Psoas muscle (tissue), 7 donors: ENCODE measurements at regions not wholly inside any gene's neighbourhood (a gene's known extent, or its start where the extent isn't known, plus 50 kb on each side); places are given as distances from the start of the nearest gene placed in this dataset.

Experiments used
- ATAC-seq, 4 donors: fragments of 200-7000 bp; cut with Tn5 transposase; one replicate each; pipeline ENCODE4 v1.9.1; 2020; ENCODE audit warnings: moderate library complexity in 3 of 4, mild to moderate bottlenecking in 2 of 4
- DNase-seq, 2 donors: peaks; one replicate each; pipeline ENCODE4 v3.0.0-alpha.2; 2020
- H3K27ac ChIP-seq: fragments of 200-600 bp; one replicate; pipeline ENCODE4 v1.8.0; 2022
- H3K27me3 ChIP-seq, 3 donors: fragments of 200-600 bp in 1 of 3; one replicate each; pipeline versions ENCODE4 v1.6.1 to v1.8.0; 2013 to 2022; ENCODE audit warnings: low read length in 2 of 3, mild to moderate bottlenecking in 2 of 3, moderate library complexity in 1 of 3; ENCODE audit not compliant: insufficient read depth in 3 of 3
- H3K36me3 ChIP-seq, 2 donors: fragments of 200-600 bp in 1 of 2; one replicate each; pipeline versions ENCODE4 v1.6.1 to v1.8.0; 2013 to 2022; ENCODE audit warnings: low read depth in 1 of 2, mild to moderate bottlenecking in 1 of 2, moderate library complexity in 1 of 2; ENCODE audit not compliant: insufficient read depth in 1 of 2
- H3K4me1 ChIP-seq: fragments of 200-600 bp; one replicate; pipeline ENCODE4 v1.8.0; 2022
- H3K4me3 ChIP-seq: fragments of 200-600 bp; one replicate; pipeline ENCODE4 v1.8.0; 2022; ENCODE audit warnings: mild to moderate bottlenecking
- H3K9me3 ChIP-seq: fragments of 200-600 bp; one replicate; pipeline ENCODE4 v1.8.0; 2022
- WGBS, 3 donors: extraction: QIAGEN DNeasy Blood & Tissue Kit; methylation state at CpG; one replicate each; pipeline versions ENCODE4 v1.1.6 to v1.1.7; 2013; 5-methylcytosine and 5-hydroxymethylcytosine counted together
- intact Hi-C, 2 donors: fragments of 100-400 bp; cut with DNase I; formaldehyde crosslinking; loops; one replicate each; pipeline versions ENCODE4 v1.11.0 to v1.14.2; 2022
- TF ChIP-seq, protein P1 (sequence below): fragments of 200-600 bp; IDR thresholded peaks from one replicate; pipeline ENCODE4 v1.8.0; 2022; ENCODE audit warnings: antibody characterized with exemption
- donor health status: healthy with polysubstance abuse.
- donor health status: DM: no; HTN: no; CAD: no; lungs with moderate emphysema.
- donor health status: Bipolar disorder and iron deficiency.
- donor health status: healthy.
- donor health status: DM: yes; HTN: yes; CAD: no.
- donor health status: DM: no; HTN: no; CAD: no.
- donor health status: DM: yes; HTN: yes; CAD: no.

DNA sequence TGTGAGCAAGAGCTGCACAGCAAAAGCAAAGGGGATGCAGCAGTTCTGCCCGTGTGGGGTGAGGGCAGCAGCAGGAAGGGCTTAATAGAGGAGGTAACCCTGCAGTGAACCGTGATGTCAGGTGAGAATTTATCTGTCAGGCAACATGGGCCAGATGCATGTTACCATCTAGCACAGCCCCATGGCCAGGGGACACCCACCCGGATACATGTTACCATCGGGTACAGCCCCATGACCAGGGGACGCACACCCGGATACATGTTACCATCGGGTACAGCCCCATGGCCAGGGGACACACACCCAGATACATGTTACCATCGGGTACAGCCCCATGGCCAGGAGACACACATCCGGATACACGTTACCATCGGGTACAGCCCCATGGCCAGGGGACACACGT, 99.4 kb downstream of the RBFOX3 start:
- intact Hi-C loops = no loop called here
- Histone ChIP-seq H3K9me3 (no peaks in the 10 kb centered on the region), H3K27ac (no peak overlapping the region), H3K27me3 (peaks cover 0 to 51% (median 18%) of the 10 kb centered on the region in 3 donors), H3K4me3 (no peak overlapping the region), H3K36me3 (no peaks in the 10 kb centered on the region), H3K4me1 (no peaks in the 10 kb centered on the region)
- TF ChIP-seq, protein P1, sequence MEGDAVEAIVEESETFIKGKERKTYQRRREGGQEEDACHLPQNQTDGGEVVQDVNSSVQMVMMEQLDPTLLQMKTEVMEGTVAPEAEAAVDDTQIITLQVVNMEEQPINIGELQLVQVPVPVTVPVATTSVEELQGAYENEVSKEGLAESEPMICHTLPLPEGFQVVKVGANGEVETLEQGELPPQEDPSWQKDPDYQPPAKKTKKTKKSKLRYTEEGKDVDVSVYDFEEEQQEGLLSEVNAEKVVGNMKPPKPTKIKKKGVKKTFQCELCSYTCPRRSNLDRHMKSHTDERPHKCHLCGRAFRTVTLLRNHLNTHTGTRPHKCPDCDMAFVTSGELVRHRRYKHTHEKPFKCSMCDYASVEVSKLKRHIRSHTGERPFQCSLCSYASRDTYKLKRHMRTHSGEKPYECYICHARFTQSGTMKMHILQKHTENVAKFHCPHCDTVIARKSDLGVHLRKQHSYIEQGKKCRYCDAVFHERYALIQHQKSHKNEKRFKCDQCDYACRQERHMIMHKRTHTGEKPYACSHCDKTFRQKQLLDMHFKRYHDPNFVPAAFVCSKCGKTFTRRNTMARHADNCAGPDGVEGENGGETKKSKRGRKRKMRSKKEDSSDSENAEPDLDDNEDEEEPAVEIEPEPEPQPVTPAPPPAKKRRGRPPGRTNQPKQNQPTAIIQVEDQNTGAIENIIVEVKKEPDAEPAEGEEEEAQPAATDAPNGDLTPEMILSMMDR = no peak
- WGBS, 3 donors = 91 to 94% (median 94%) methylated on average over 12 of the region's 12 CpGs
- no peak for DNase-seq
- no peak for ATAC-seq

DNA sequence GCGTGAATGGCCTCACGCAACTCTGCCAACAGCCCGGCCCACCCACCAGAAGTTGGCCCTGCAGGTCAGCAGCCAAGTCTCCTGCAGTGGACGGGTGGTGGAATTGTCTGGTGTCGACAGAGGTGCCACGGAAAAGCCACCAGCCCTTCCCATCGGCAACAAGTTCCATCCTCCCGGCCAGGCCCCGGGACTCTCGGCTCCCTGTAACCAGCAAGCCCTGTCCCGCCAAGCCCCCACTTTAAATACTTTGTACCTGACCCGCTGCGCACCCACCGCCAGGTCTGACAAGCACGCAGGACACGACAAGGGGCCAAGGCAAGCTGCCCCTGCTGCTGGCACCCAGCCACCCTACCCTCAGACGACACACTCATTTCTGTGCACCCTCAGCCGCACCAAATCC, 100.8 kb downstream of the RBFOX3 start:
- TF ChIP-seq, protein P1 = no peak
- Histone ChIP-seq H3K27me3 (peaks cover 0 to 53% (median 16%) of the 10 kb centered on the region in 3 donors), H3K9me3 (no peaks in the 10 kb centered on the region), H3K36me3 (no peaks in the 10 kb centered on the region), H3K4me3 (no peak overlapping the region), H3K4me1 (no peaks in the 10 kb centered on the region), H3K27ac (no peak overlapping the region)
- ATAC-seq (no peak), DNase-seq (no peak)
- intact Hi-C loops = no loop called here
- WGBS, 3 donors = 83 to 84% (median 84%) methylated on average over 18 of the region's 18 CpGs

DNA sequence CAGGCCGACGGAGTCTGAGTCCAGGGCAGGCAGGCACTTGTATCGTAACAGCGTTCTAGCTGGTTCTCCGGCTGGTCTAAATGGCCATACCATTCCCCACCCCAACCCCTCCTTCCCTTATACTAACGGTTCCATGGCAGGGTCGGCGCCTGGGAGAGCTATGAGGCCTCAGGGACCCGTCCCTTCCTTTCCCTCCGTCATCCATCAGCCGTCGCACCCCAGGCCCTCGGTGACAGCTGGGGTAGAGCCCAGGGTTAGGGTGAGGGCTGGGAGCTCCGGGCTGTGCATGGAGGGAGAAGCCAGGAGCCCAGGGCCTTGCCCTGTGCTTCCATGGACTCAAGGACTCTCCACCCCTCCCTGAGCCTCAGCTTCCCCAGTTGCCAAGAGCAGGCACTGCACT, 101.4 kb downstream of the RBFOX3 start:
- H3K4me3 ChIP-seq = no peak overlapping the region
- ATAC-seq (no peak), DNase-seq (no peak)
- TF ChIP-seq, protein P1 = no peak
- H3K9me3 ChIP-seq = no peaks in the 10 kb centered on the region
- WGBS, 3 donors = 49 to 62% (median 57%) methylated on average over 14 of the region's 14 CpGs
- H3K27ac ChIP-seq = no peak overlapping the region
- no peaks in the 10 kb centered on the region for H3K36me3 ChIP-seq
- peaks cover 0 to 48% (median 14%) of the 10 kb centered on the region in 3 donors for H3K27me3 ChIP-seq
- H3K4me1 ChIP-seq = no peaks in the 10 kb centered on the region
- intact Hi-C loops = no loop called here

DNA sequence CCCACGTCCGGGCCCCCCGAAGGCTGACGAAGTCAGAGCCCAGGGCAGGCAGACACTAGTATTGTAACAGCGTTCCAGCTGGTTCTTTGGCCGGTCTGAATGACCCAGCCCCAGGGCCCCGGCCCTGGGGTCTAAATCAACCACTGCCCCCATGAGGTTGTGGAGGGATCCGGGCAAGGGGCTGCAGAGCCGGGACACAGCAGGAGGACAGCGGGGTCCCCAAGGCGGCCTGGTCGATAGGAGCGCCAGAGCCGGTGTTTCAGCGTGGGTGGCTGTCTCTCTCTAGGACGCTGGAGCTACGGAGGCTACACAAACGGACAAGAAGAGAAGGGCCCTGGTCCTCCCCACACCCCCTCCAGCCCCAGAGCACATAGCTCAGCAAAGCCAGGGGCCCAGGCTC, 101.8 kb downstream of the RBFOX3 start:
- H3K27ac ChIP-seq = no peak overlapping the region
- no peaks in the 10 kb centered on the region for H3K9me3 ChIP-seq
- ATAC-seq (no peak), DNase-seq (no peak)
- H3K4me1 ChIP-seq = no peaks in the 10 kb centered on the region
- H3K4me3 ChIP-seq = no peak overlapping the region
- peaks cover 0 to 46% (median 18%) of the 10 kb centered on the region in 3 donors for H3K27me3 ChIP-seq
- intact Hi-C loops = no loop called here
- TF ChIP-seq, protein P1 = no peak
- WGBS, 3 donors = 70 to 82% (median 77%) methylated on average over 16 to 18 of the region's 18 CpGs
- H3K36me3 ChIP-seq = no peaks in the 10 kb centered on the region

DNA sequence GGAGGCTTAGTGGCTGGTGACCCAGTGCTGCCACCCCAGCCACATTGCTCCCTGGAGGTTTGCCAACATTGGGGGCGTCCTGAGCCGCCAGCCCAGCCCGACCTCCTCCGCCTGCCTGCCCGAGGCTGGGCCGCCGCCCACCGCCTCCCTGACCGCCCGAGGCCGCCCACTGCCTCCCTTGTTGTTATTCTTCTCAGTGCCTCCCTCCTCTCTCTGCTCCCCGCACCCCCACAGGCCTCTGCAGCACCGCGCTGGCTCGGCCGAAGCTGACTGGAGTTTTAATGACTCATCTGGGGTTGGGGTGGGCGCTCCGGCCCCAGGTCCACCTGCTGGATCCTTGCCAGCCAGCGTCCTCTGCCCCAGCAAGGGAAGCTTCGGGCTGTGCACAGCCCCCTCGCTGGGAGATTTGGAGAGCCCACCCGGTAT, 102.5 kb downstream of the RBFOX3 start:
- intact Hi-C loops = no loop called here
- TF ChIP-seq, protein P1 = no peak
- Histone ChIP-seq H3K36me3 (no peaks in the 10 kb centered on the region), H3K4me1 (no peaks in the 10 kb centered on the region), H3K27me3 (peaks cover 0 to 51% (median 19%) of the 10 kb centered on the region in 3 donors), H3K4me3 (no peak overlapping the region), H3K9me3 (no peaks in the 10 kb centered on the region), H3K27ac (no peak overlapping the region)
- ATAC-seq = no peak
- 55 to 59% (median 57%) methylated on average over 17 to 22 of the region's 22 CpGs for WGBS, 3 donors
- DNase-seq = no peak
